Liver (tissue), 7 donors: ENCODE measurements at regions not wholly inside any gene's neighbourhood (a gene's known extent, or its start where the extent isn't known, plus 50 kb on each side); places are given as distances from the start of the nearest gene placed in this dataset.

Source experiments
- DNase-seq: peaks from one replicate; pipeline ENCODE4 v3.0.0-alpha.2; 2017; ENCODE audit warnings: low spot score
- H3K27ac ChIP-seq, 2 donors: one replicate each; pipeline ENCODE4 v1.7.0; 2013; ENCODE audit warnings: inconsistent platforms in 2 of 2, low read length in 2 of 2, control low read depth in 1 of 2, low read depth in 1 of 2, mild to moderate bottlenecking in 1 of 2
- H3K27me3 ChIP-seq, 4 donors: one replicate each; pipeline versions ENCODE4 v1.6.1 to v1.7.0; 2013; ENCODE audit warnings: low read length in 3 of 4, inconsistent platforms in 1 of 4, mild to moderate bottlenecking in 1 of 4, moderate library complexity in 1 of 4; ENCODE audit not compliant: control insufficient read depth in 4 of 4, insufficient read depth in 4 of 4
- H3K36me3 ChIP-seq, 4 donors: one replicate each; pipeline versions ENCODE4 v1.6.1 to v1.7.0; 2013; ENCODE audit warnings: low read length in 3 of 4, mild to moderate bottlenecking in 3 of 4, low read depth in 1 of 4, moderate library complexity in 1 of 4; ENCODE audit not compliant: control insufficient read depth in 4 of 4, insufficient read depth in 3 of 4
- H3K4me1 ChIP-seq, 4 donors: one replicate each; pipeline versions ENCODE4 v1.6.1 to v1.7.0; 2013; ENCODE audit warnings: low read length in 3 of 4, mild to moderate bottlenecking in 3 of 4, moderate library complexity in 1 of 4; ENCODE audit not compliant: control insufficient read depth in 4 of 4, insufficient read depth in 4 of 4
- H3K4me3 ChIP-seq, 3 donors: one replicate each; pipeline versions ENCODE4 v1.6.1 to v1.7.0; 2013; ENCODE audit warnings: low read length in 3 of 3, control low read depth in 1 of 3, low read depth in 1 of 3, mild to moderate bottlenecking in 1 of 3
- H3K9ac ChIP-seq, 2 donors: one replicate each; pipeline ENCODE4 v1.7.0; 2013; ENCODE audit warnings: low read length in 2 of 2, mild to moderate bottlenecking in 2 of 2, moderate library complexity in 2 of 2, control low read depth in 1 of 2, low read depth in 1 of 2
- H3K9me3 ChIP-seq, 4 donors: one replicate each; pipeline versions ENCODE4 v1.6.1 to v1.7.0; 2013; ENCODE audit warnings: low read length in 3 of 4; ENCODE audit not compliant: control insufficient read depth in 4 of 4
- EGR1 ChIP-seq, 2 donors: IDR thresholded peaks; 2 replicates each; pipeline ENCODE4 v1.6.1; 2016 to 2018; ENCODE audit warnings: antibody characterized with exemption in 2 of 2, low read depth in 2 of 2
- FOXA1 ChIP-seq: IDR thresholded peaks from 2 replicates; pipeline ENCODE4 v1.6.1; 2016; ENCODE audit warnings: antibody characterized with exemption
- FOXA2 ChIP-seq: IDR thresholded peaks from 2 replicates; pipeline ENCODE4 v1.6.1; 2016; ENCODE audit warnings: antibody characterized with exemption
- HNF4A ChIP-seq, 2 donors: conservative IDR thresholded peaks; 2 replicates each; pipeline ENCODE4 v1.6.1; 2016; ENCODE audit warnings: antibody characterized with exemption in 2 of 2, mild to moderate bottlenecking in 2 of 2
- HNF4G ChIP-seq: IDR thresholded peaks from 2 replicates; pipeline ENCODE4 v1.6.1; 2016; ENCODE audit warnings: antibody characterized with exemption
- JUND ChIP-seq, 2 donors: IDR thresholded peaks; 2 replicates each; pipeline ENCODE4 v1.6.1; 2016; ENCODE audit warnings: antibody characterized with exemption in 2 of 2
- RAD21 ChIP-seq, 2 donors: IDR thresholded peaks; 2 replicates each; pipeline ENCODE4 v1.6.1; 2016; ENCODE audit warnings: antibody characterized with exemption in 2 of 2, mild to moderate bottlenecking in 2 of 2
- RXRA ChIP-seq, 2 donors: IDR thresholded peaks; 2 replicates each; pipeline ENCODE4 v1.6.1; 2017 to 2018; ENCODE audit warnings: antibody characterized with exemption in 2 of 2, mild to moderate bottlenecking in 1 of 2
- SP1 ChIP-seq: IDR thresholded peaks from 2 replicates; pipeline ENCODE4 v1.6.1; 2018; ENCODE audit warnings: antibody characterized with exemption, mild to moderate bottlenecking
- TAF1 ChIP-seq: conservative IDR thresholded peaks from 2 replicates; pipeline ENCODE4 v1.6.1; 2016; ENCODE audit warnings: antibody characterized with exemption, mild to moderate bottlenecking
- YY1 ChIP-seq: IDR thresholded peaks from 2 replicates; pipeline ENCODE4 v1.6.1; 2016; ENCODE audit warnings: antibody characterized with exemption, mild to moderate bottlenecking
- WGBS: extraction: QIAGEN DNeasy Blood & Tissue Kit; methylation state at CpG from one replicate; pipeline ENCODE4 v1.1.7; 2013; 5-methylcytosine and 5-hydroxymethylcytosine counted together
- TF ChIP-seq, protein P1 (sequence below): IDR thresholded peaks from 2 replicates; pipeline ENCODE4 v1.6.1; 2016; ENCODE audit warnings: antibody characterized with exemption
- TF ChIP-seq, protein P2 (sequence below): IDR thresholded peaks from 2 replicates; pipeline ENCODE4 v1.6.1; 2016; ENCODE audit warnings: antibody characterized with exemption, mild to moderate bottlenecking
- TF ChIP-seq, protein P3 (sequence below): IDR thresholded peaks from 2 replicates; pipeline ENCODE4 v1.6.1; 2016; ENCODE audit warnings: antibody characterized with exemption
- TF ChIP-seq, protein P4 (sequence below): IDR thresholded peaks from 2 replicates; pipeline ENCODE4 v1.6.1; 2016; ENCODE audit warnings: antibody characterized with exemption
- donor health status: healthy.
- donor health status: healthy.
- donor health status: healthy.
- donor health status: healthy.

DNA sequence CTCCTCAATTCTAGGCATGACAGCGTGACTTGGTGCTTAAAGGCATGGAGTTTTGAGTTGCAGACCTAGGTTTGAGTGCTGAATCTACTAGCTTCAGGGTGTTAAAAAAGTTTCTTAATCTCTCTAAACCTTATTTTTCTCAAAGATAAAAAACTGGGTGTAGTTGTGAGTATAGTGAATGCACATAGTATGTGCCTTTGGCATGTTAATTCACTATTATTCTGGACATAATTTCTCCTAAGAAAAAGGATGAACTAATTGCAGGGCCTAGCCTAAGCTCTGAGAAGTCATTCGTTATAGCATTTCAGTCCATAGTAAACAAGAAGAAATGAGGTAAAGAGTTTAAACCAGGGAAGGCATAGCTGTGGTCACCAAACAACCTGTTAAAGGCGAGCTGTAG lies 149.0 kb downstream of the LACC1 start:
- WGBS: 93% methylated on average over 3 of the region's 3 CpGs
- Histone ChIP-seq H3K9me3 (no peaks in the 10 kb centered on the region), H3K36me3 (no peaks in the 10 kb centered on the region), H3K4me3 (no peak overlapping the region), H3K27ac (no peak overlapping the region), H3K4me1 (no peaks in the 10 kb centered on the region), H3K9ac (no peak overlapping the region), H3K27me3 (no peaks in the 10 kb centered on the region)
- no peak for DNase-seq
- TF ChIP-seq EGR1 (IDR thresholded peaks at IDR 0.05; ENCODE audit: low read depth in 2 of 2) (no peak), FOXA1 (no peak), TAF1 (no peak), FOXA2 (no peak), HNF4G (no peak)

DNA sequence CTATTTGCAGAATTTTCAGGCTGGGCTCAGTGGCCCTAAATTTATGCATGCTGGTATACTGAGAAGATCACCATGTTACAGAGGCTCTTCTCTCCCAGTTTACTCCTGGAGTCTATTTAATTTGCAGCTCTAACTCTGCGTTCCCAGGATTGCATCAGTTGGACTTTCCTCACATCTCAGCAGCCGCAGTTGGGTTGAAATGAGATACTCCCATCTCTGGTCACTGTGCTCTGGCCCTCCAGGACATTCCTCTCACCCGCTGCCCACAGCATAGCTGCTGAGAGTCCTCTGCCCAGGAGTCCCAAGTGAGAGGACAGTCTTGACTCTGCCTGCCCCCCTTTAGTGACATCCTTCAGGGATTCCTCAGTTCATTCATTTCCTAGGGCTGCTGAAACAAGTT lies 150.9 kb downstream of the LACC1 start:
- no peak for TF ChIP-seq RXRA (IDR thresholded peaks at IDR 0.05)
- peak; percentile 26 for TF ChIP-seq SP1
- TF ChIP-seq TAF1: no peak
- TF ChIP-seq HNF4A (conservative IDR thresholded peaks at IDR 0.05): peak; percentile 32 to 67
- no peaks in the 10 kb centered on the region for H3K9me3 ChIP-seq
- no peaks in the 10 kb centered on the region for H3K36me3 ChIP-seq
- H3K27ac ChIP-seq: no peak overlapping the region
- DNase-seq: no peak
- no peaks in the 10 kb centered on the region for H3K27me3 ChIP-seq
- H3K4me1 ChIP-seq: no peaks in the 10 kb centered on the region
- no peak overlapping the region for H3K9ac ChIP-seq
- 37% methylated on average over 3 of the region's 3 CpGs for WGBS
- H3K4me3 ChIP-seq: no peak overlapping the region

DNA sequence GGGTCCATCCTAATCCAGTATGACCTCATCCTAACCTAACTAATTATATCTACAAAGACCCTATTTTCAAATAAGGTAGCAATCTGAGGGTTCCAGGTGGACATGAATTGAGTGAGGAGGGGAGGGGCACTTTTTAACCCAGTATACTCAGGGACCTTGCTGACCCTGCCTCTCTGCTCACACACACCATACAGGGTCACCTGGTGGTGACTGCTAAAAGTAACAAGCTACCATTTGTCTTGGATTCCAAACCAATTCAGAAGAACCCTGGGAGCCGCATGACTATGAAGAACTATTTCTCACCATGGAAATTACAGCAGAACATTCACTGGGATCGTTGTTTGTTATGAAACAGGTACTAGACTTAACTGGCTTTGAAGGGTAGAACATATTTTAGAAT lies 151.9 kb downstream of the LACC1 start:
- 95% methylated on average over 2 of the region's 2 CpGs for WGBS
- no peaks in the 10 kb centered on the region for H3K27me3 ChIP-seq

More for the DNA sequence above, 151.9 kb downstream of the LACC1 start:
- no peaks in the 10 kb centered on the region for H3K36me3 ChIP-seq
- no peak overlapping the region for H3K9ac ChIP-seq
- no peak for TF ChIP-seq SP1
- TF ChIP-seq, protein P1, sequence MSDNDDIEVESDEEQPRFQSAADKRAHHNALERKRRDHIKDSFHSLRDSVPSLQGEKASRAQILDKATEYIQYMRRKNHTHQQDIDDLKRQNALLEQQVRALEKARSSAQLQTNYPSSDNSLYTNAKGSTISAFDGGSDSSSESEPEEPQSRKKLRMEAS: no peak
- no peak for TF ChIP-seq JUND (IDR thresholded peaks at IDR 0.05)
- TF ChIP-seq, protein P2, sequence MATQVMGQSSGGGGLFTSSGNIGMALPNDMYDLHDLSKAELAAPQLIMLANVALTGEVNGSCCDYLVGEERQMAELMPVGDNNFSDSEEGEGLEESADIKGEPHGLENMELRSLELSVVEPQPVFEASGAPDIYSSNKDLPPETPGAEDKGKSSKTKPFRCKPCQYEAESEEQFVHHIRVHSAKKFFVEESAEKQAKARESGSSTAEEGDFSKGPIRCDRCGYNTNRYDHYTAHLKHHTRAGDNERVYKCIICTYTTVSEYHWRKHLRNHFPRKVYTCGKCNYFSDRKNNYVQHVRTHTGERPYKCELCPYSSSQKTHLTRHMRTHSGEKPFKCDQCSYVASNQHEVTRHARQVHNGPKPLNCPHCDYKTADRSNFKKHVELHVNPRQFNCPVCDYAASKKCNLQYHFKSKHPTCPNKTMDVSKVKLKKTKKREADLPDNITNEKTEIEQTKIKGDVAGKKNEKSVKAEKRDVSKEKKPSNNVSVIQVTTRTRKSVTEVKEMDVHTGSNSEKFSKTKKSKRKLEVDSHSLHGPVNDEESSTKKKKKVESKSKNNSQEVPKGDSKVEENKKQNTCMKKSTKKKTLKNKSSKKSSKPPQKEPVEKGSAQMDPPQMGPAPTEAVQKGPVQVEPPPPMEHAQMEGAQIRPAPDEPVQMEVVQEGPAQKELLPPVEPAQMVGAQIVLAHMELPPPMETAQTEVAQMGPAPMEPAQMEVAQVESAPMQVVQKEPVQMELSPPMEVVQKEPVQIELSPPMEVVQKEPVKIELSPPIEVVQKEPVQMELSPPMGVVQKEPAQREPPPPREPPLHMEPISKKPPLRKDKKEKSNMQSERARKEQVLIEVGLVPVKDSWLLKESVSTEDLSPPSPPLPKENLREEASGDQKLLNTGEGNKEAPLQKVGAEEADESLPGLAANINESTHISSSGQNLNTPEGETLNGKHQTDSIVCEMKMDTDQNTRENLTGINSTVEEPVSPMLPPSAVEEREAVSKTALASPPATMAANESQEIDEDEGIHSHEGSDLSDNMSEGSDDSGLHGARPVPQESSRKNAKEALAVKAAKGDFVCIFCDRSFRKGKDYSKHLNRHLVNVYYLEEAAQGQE: no peak
- no peak for TF ChIP-seq RAD21 (IDR thresholded peaks at IDR 0.05)
- TF ChIP-seq, protein P3, sequence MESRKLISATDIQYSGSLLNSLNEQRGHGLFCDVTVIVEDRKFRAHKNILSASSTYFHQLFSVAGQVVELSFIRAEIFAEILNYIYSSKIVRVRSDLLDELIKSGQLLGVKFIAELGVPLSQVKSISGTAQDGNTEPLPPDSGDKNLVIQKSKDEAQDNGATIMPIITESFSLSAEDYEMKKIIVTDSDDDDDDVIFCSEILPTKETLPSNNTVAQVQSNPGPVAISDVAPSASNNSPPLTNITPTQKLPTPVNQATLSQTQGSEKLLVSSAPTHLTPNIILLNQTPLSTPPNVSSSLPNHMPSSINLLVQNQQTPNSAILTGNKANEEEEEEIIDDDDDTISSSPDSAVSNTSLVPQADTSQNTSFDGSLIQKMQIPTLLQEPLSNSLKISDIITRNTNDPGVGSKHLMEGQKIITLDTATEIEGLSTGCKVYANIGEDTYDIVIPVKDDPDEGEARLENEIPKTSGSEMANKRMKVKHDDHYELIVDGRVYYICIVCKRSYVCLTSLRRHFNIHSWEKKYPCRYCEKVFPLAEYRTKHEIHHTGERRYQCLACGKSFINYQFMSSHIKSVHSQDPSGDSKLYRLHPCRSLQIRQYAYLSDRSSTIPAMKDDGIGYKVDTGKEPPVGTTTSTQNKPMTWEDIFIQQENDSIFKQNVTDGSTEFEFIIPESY: no peak
- TF ChIP-seq YY1: no peak
- no peak for TF ChIP-seq FOXA1
- no peak for TF ChIP-seq HNF4G
- TF ChIP-seq, protein P4, sequence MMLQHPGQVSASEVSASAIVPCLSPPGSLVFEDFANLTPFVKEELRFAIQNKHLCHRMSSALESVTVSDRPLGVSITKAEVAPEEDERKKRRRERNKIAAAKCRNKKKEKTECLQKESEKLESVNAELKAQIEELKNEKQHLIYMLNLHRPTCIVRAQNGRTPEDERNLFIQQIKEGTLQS: no peak
- no peak for TF ChIP-seq EGR1 (IDR thresholded peaks at IDR 0.05; ENCODE audit: low read depth in 2 of 2)
- no peak for TF ChIP-seq FOXA2
- TF ChIP-seq HNF4A (conservative IDR thresholded peaks at IDR 0.05): no peak
- TF ChIP-seq RXRA (IDR thresholded peaks at IDR 0.05): no peak
- no peaks in the 10 kb centered on the region for H3K4me1 ChIP-seq
- no peaks in the 10 kb centered on the region for H3K9me3 ChIP-seq
- H3K27ac ChIP-seq: no peak overlapping the region
- no peak overlapping the region for H3K4me3 ChIP-seq
- DNase-seq: no peak
